GM12872 (cell line): ENCODE measurements at regions not wholly inside any gene's neighbourhood (a gene's known extent, or its start where the extent isn't known, plus 50 kb on each side); places are given as distances from the start of the nearest gene placed in this dataset.

Experiments used
- CTCF ChIP-seq: IDR thresholded peaks from 3 replicates; pipeline ENCODE4 v1.5.1; 2011; ENCODE audit warnings: low read depth, mild to moderate bottlenecking, low read length, moderate library complexity; ENCODE audit not compliant: insufficient read depth

GRCh38 chr4:146098978-146099377 is 76.5 kb upstream of the LSM6 start:
- TF ChIP-seq CTCF = no peak

- no peak for TF ChIP-seq CTCF
These were observed 77.1 kb upstream of the LSM6 start for GRCh38 chr4:146098397-146098796.

GRCh38 chr4:146096371-146096770 is 79.1 kb upstream of the LSM6 start:
- no peak for TF ChIP-seq CTCF

GRCh38 chr4:146095860-146096259 is 79.7 kb upstream of the LSM6 start:
- no peak for TF ChIP-seq CTCF

GRCh38 chr4:146095091-146095690 is 80.3 kb upstream of the LSM6 start:
- TF ChIP-seq CTCF = peak; percentile 72

GRCh38 chr4:146088690-146089089 is 86.8 kb upstream of the LSM6 start:
- TF ChIP-seq CTCF = no peak

- no peak for TF ChIP-seq CTCF
These were observed 87.7 kb upstream of the LSM6 start for GRCh38 chr4:146087856-146088255.
